AG09319 (cell line): ENCODE measurements at regions not wholly inside any gene's neighbourhood (a gene's known extent, or its start where the extent isn't known, plus 50 kb on each side); places are given as distances from the start of the nearest gene placed in this dataset.

Experiments
- DNase-seq: peaks from one replicate; pipeline ENCODE4 v3.0.0-alpha.2; 2010; ENCODE audit warnings: low read depth; ENCODE audit errors: extremely low read depth
- CTCF ChIP-seq: IDR thresholded peaks from 2 replicates; pipeline ENCODE4 v1.5.1; 2011; ENCODE audit warnings: low read depth, mild to moderate bottlenecking, inconsistent platforms, low read length, moderate library complexity

GRCh38 chr13:93104270-93104669, 122.3 kb upstream of the GPC6 start:
- DNase-seq: no peak
- TF ChIP-seq CTCF: no peak

GRCh38 chr13:93108111-93108601, 118.5 kb upstream of the GPC6 start:
- DNase-seq: no peak
- TF ChIP-seq CTCF: no peak

- no peak for DNase-seq
- TF ChIP-seq CTCF: no peak
Observed at GRCh38 chr13:93116809-93117208, 109.8 kb upstream of the GPC6 start.

GRCh38 chr13:93118081-93118615, 108.5 kb upstream of the GPC6 start:
- TF ChIP-seq CTCF: no peak
- no peak for DNase-seq

GRCh38 chr13:93140912-93141311, 85.7 kb upstream of the GPC6 start:
- no peak for TF ChIP-seq CTCF
- no peak for DNase-seq

- no peak for DNase-seq
- TF ChIP-seq CTCF: no peak
Observed at GRCh38 chr13:93144031-93144430, 82.6 kb upstream of the GPC6 start.

- DNase-seq: no peak
Observed at GRCh38 chr13:93145199-93145598, 81.4 kb upstream of the GPC6 start.

More at GRCh38 chr13:93145199-93145598, 81.4 kb upstream of the GPC6 start:
- no peak for TF ChIP-seq CTCF
